Heart left ventricle (tissue), 13 donors: ENCODE measurements at regions not wholly inside any gene's neighbourhood (a gene's known extent, or its start where the extent isn't known, plus 50 kb on each side); places are given as distances from the start of the nearest gene placed in this dataset.

Source experiments
- POLR2A ChIP-seq, 2 donors: fragments of 450-650 bp; IDR thresholded peaks; one replicate each; pipeline ENCODE4 v1.6.1; 2017; ENCODE audit warnings: antibody characterized with exemption in 2 of 2, mild to moderate bottlenecking in 2 of 2, moderate library complexity in 2 of 2
- TF ChIP-seq, protein P1 (sequence below), 12 donors: fragments of 200-600 bp; sonication (generic) in 4 of 12; IDR thresholded peaks; one replicate each; pipeline versions ENCODE4 v1.5.0 to v1.8.0; 2018 to 2022; ENCODE audit warnings: antibody characterized with exemption in 12 of 12, mild to moderate bottlenecking in 5 of 12
- donor health status: ischemic (EF 13 %, LVEDD 7.1; RV severe dilation, severe dysfunction).
- donor health status: DM: no; HTN: yes; CAD: no.
- donor health status: DM: no; HTN: no; CAD: no.
- donor health status: ischemic (EF 25% LVEDD 6.9; RV normal size, moderate dysfunction).
- donor health status: ischemic (EF 25% LVEDD 5.7; RV mildly dilated, moderate dysfunction).
- donor health status: ischemic (EF 35%, LVEDD 5.7; RV mildly dilated, moderate dysfunction).
- donor health status: nonischemic (EF 11% LVEDD 7.7; RV severe dilation, severe dysfunction).
- donor health status: DM: yes; HTN: yes; CAD: no.
- donor health status: PGD.
- donor health status: ischemic (EF 29% LVEDD 5.4; RV normal size, mild dysfunction).
- donor health status: nonischemic (EF 23%, LVEDD 6.1; RV moderate dilation, normal function).

DNA sequence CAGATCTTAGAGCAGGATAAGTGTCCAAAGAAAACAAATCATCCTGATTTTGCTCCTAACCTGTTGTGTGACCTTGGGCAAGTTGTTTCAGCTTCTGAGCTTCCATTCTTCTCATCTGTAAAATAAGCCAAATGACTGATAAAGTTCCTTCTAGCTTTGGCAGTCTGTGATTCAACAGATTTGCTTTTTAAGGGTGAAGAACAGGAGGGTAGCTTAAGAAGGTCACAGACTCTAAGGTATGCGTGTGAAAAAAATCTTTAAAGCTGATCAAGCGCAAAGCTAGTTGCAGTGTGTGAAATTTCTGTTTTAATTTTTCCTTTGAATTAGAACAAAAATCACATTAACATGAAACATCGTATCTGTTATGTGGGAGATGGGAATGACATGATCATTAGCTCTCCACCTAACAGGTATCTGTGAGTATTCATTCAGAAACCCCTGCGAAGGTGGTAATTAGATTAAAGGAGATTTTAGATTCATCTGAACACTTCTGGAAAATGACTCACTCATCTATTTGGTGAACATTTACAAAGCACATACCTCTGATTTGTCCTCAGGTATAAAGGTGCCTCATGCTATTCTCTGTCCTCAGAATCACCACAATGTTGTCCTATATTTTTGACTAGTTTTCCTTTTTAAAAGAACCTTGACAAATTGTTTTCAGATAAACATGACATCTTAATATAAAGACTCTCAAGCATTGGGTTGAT is 131.9 kb upstream of the CPM start:
- TF ChIP-seq, protein P1, sequence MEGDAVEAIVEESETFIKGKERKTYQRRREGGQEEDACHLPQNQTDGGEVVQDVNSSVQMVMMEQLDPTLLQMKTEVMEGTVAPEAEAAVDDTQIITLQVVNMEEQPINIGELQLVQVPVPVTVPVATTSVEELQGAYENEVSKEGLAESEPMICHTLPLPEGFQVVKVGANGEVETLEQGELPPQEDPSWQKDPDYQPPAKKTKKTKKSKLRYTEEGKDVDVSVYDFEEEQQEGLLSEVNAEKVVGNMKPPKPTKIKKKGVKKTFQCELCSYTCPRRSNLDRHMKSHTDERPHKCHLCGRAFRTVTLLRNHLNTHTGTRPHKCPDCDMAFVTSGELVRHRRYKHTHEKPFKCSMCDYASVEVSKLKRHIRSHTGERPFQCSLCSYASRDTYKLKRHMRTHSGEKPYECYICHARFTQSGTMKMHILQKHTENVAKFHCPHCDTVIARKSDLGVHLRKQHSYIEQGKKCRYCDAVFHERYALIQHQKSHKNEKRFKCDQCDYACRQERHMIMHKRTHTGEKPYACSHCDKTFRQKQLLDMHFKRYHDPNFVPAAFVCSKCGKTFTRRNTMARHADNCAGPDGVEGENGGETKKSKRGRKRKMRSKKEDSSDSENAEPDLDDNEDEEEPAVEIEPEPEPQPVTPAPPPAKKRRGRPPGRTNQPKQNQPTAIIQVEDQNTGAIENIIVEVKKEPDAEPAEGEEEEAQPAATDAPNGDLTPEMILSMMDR (IDR thresholded peaks at IDR 0.05): no peak
- no peak for TF ChIP-seq POLR2A (IDR thresholded peaks at IDR 0.05)
